Vagina (tissue), 2 donors: ENCODE measurements at regions not wholly inside any gene's neighbourhood (a gene's known extent, or its start where the extent isn't known, plus 50 kb on each side); places are given as distances from the start of the nearest gene placed in this dataset.

Source experiments
- DNase-seq, 2 donors: peaks; one replicate each; pipeline ENCODE4 v3.0.0-alpha.2; 2017; ENCODE audit errors: extremely low spot score in 2 of 2
- H3K27ac ChIP-seq: fragments of 200-600 bp; sonication (generic); one replicate; pipeline ENCODE4 v1.5.1; 2019
- H3K27me3 ChIP-seq: fragments of 200-600 bp; sonication (generic); one replicate; pipeline ENCODE4 v1.5.1; 2019
- H3K36me3 ChIP-seq, 2 donors: fragments of 200-600 bp; sonication (generic); one replicate each; pipeline ENCODE4 v1.5.1; 2017 to 2019
- H3K4me1 ChIP-seq: fragments of 200-600 bp; sonication (generic); one replicate; pipeline ENCODE4 v1.5.1; 2019
- H3K4me3 ChIP-seq, 2 donors: fragments of 200-600 bp; sonication (generic); 1 replicate in 1 of 2; 2 replicates in 1 of 2; pipeline ENCODE4 v1.5.1; 2016 to 2019
- H3K9me3 ChIP-seq: fragments of 200-600 bp; sonication (generic); one replicate; pipeline ENCODE4 v1.5.1; 2019
- CTCF ChIP-seq, 3 experiments: fragments of 450-650 bp in 2 of 3; fragments of 200-600 bp in 1 of 3; sonication (generic) in 1 of 3; IDR thresholded peaks; one replicate each; pipeline ENCODE4 v1.5.1; 2017 to 2019; ENCODE audit warnings: antibody characterized with exemption in 3 of 3, mild to moderate bottlenecking in 2 of 3, moderate library complexity in 2 of 3
- POLR2A ChIP-seq, 2 donors: fragments of 450-650 bp; IDR thresholded peaks; one replicate each; pipeline ENCODE4 v1.6.1; 2017; ENCODE audit warnings: antibody characterized with exemption in 2 of 2, mild to moderate bottlenecking in 2 of 2, moderate library complexity in 2 of 2
- POLR2AphosphoS5 ChIP-seq, 2 donors: sonication (generic); formaldehyde crosslinking; IDR thresholded peaks; one replicate each; pipeline ENCODE4 v1.9.0; 2017; ENCODE audit warnings: antibody characterized with exemption in 2 of 2, mild to moderate bottlenecking in 2 of 2, low read depth in 1 of 2; ENCODE audit not compliant: insufficient read depth in 1 of 2
- intact Hi-C: fragments of 100-400 bp; cut with DNase I; formaldehyde crosslinking; loops from one replicate; pipeline ENCODE4 v1.15.1; 2023

- TF ChIP-seq POLR2AphosphoS5 (IDR thresholded peaks at IDR 0.05; ENCODE audit: insufficient read depth in 1 of 2, low read depth in 1 of 2) (no peak), CTCF (IDR thresholded peaks at IDR 0.05) (no peak), POLR2A (IDR thresholded peaks at IDR 0.05) (no peak)
- DNase-seq = peak in 1 of 2 donors; percentile 55
- Histone ChIP-seq H3K27ac (peak overlapping the region; percentile 24), H3K4me3 (no peak overlapping the region), H3K27me3 (no peaks in the 10 kb centered on the region), H3K36me3 (no peaks in the 10 kb centered on the region), H3K4me1 (peaks cover 12% of the 10 kb centered on the region), H3K9me3 (no peaks in the 10 kb centered on the region)
- intact Hi-C loops = no loop called here
Observed at GRCh38 chr2:236654496-236654895, 84.9 kb downstream of the ACKR3 start.

- H3K36me3 ChIP-seq = no peaks in the 10 kb centered on the region
- H3K9me3 ChIP-seq = no peaks in the 10 kb centered on the region
- intact Hi-C loops = no loop called here
- peaks cover 29% of the 10 kb centered on the region for H3K4me1 ChIP-seq
- no peak overlapping the region for H3K4me3 ChIP-seq
- DNase-seq = no peak
- TF ChIP-seq CTCF (IDR thresholded peaks at IDR 0.05) (no peak), POLR2AphosphoS5 (IDR thresholded peaks at IDR 0.05; ENCODE audit: insufficient read depth in 1 of 2, low read depth in 1 of 2) (no peak)
- no peaks in the 10 kb centered on the region for H3K27me3 ChIP-seq
- H3K27ac ChIP-seq = no peak overlapping the region
Observed at GRCh38 chr2:236656166-236656565, 86.5 kb downstream of the ACKR3 start.

GRCh38 chr2:236656721-236657120, 87.1 kb downstream of the ACKR3 start:
- intact Hi-C loops = no loop called here
- no peaks in the 10 kb centered on the region for H3K36me3 ChIP-seq
- H3K4me3 ChIP-seq = no peak overlapping the region
- no peak overlapping the region for H3K27ac ChIP-seq
- H3K9me3 ChIP-seq = no peaks in the 10 kb centered on the region
- peak; percentile 77 to 79 for DNase-seq
- no peaks in the 10 kb centered on the region for H3K27me3 ChIP-seq
- peaks cover 34% of the 10 kb centered on the region for H3K4me1 ChIP-seq
- TF ChIP-seq POLR2A (IDR thresholded peaks at IDR 0.05) = no peak
- no peak for TF ChIP-seq CTCF (IDR thresholded peaks at IDR 0.05)
- no peak for TF ChIP-seq POLR2AphosphoS5 (IDR thresholded peaks at IDR 0.05; ENCODE audit: insufficient read depth in 1 of 2, low read depth in 1 of 2)

GRCh38 chr2:236657215-236657614, 87.6 kb downstream of the ACKR3 start:
- H3K4me1 ChIP-seq = peaks cover 39% of the 10 kb centered on the region
- no peak overlapping the region for H3K27ac ChIP-seq
- H3K36me3 ChIP-seq = no peaks in the 10 kb centered on the region
- H3K27me3 ChIP-seq = no peaks in the 10 kb centered on the region
- no peak overlapping the region for H3K4me3 ChIP-seq
- intact Hi-C loops = no loop called here
- TF ChIP-seq CTCF (IDR thresholded peaks at IDR 0.05) = no peak
- TF ChIP-seq POLR2A (IDR thresholded peaks at IDR 0.05) = no peak
- no peak for TF ChIP-seq POLR2AphosphoS5 (IDR thresholded peaks at IDR 0.05; ENCODE audit: insufficient read depth in 1 of 2, low read depth in 1 of 2)
- peak in 1 of 2 donors; percentile 82 for DNase-seq
- no peaks in the 10 kb centered on the region for H3K9me3 ChIP-seq

GRCh38 chr2:236657801-236658200, 88.2 kb downstream of the ACKR3 start:
- H3K27me3 ChIP-seq = no peaks in the 10 kb centered on the region

More at GRCh38 chr2:236657801-236658200, 88.2 kb downstream of the ACKR3 start:
- peaks cover 45% of the 10 kb centered on the region for H3K4me1 ChIP-seq
- no peaks in the 10 kb centered on the region for H3K9me3 ChIP-seq
- H3K4me3 ChIP-seq = no peak overlapping the region
- TF ChIP-seq POLR2AphosphoS5 (IDR thresholded peaks at IDR 0.05; ENCODE audit: insufficient read depth in 1 of 2, low read depth in 1 of 2) = no peak
- no peak for TF ChIP-seq CTCF (IDR thresholded peaks at IDR 0.05)
- no peak for TF ChIP-seq POLR2A (IDR thresholded peaks at IDR 0.05)
- peak in 1 of 2 donors; percentile 46 for DNase-seq
- H3K27ac ChIP-seq = no peak overlapping the region
- H3K36me3 ChIP-seq = no peaks in the 10 kb centered on the region
- intact Hi-C loops = no loop called here
